ENCODE measurements at regions not wholly inside any gene's neighbourhood (a gene's known extent, or its start where the extent isn't known, plus 50 kb on each side); places are given as distances from the start of the nearest gene placed in this dataset.

GRCh38 chr2:236835307-236836024, 250.2 kb upstream of the COPS8 start:
- TF ChIP-seq TAF1 (IDR thresholded peaks at IDR 0.05; ENCODE audit: low read depth) = no peak
- no peak for TF ChIP-seq FOXM1 (IDR thresholded peaks at IDR 0.05; ENCODE audit: borderline replicate concordance, low read depth)
- TF ChIP-seq ZBTB7A (IDR thresholded peaks at IDR 0.05; ENCODE audit: low read depth) = no peak
- TF ChIP-seq YY1 (IDR thresholded peaks at IDR 0.05; ENCODE audit: low read depth) = no peak
- TF ChIP-seq, protein P1, sequence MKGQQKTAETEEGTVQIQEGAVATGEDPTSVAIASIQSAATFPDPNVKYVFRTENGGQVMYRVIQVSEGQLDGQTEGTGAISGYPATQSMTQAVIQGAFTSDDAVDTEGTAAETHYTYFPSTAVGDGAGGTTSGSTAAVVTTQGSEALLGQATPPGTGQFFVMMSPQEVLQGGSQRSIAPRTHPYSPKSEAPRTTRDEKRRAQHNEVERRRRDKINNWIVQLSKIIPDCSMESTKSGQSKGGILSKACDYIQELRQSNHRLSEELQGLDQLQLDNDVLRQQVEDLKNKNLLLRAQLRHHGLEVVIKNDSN (IDR thresholded peaks at IDR 0.05) = no peak
- TF ChIP-seq, protein P2, sequence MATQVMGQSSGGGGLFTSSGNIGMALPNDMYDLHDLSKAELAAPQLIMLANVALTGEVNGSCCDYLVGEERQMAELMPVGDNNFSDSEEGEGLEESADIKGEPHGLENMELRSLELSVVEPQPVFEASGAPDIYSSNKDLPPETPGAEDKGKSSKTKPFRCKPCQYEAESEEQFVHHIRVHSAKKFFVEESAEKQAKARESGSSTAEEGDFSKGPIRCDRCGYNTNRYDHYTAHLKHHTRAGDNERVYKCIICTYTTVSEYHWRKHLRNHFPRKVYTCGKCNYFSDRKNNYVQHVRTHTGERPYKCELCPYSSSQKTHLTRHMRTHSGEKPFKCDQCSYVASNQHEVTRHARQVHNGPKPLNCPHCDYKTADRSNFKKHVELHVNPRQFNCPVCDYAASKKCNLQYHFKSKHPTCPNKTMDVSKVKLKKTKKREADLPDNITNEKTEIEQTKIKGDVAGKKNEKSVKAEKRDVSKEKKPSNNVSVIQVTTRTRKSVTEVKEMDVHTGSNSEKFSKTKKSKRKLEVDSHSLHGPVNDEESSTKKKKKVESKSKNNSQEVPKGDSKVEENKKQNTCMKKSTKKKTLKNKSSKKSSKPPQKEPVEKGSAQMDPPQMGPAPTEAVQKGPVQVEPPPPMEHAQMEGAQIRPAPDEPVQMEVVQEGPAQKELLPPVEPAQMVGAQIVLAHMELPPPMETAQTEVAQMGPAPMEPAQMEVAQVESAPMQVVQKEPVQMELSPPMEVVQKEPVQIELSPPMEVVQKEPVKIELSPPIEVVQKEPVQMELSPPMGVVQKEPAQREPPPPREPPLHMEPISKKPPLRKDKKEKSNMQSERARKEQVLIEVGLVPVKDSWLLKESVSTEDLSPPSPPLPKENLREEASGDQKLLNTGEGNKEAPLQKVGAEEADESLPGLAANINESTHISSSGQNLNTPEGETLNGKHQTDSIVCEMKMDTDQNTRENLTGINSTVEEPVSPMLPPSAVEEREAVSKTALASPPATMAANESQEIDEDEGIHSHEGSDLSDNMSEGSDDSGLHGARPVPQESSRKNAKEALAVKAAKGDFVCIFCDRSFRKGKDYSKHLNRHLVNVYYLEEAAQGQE (IDR thresholded peaks at IDR 0.05; ENCODE audit: low read depth) = no peak
- TF ChIP-seq CEBPB (IDR thresholded peaks at IDR 0.05) = no peak
- no peak for TF ChIP-seq EP300 (IDR thresholded peaks at IDR 0.05; ENCODE audit: borderline replicate concordance)
- TF ChIP-seq MAX (IDR thresholded peaks at IDR 0.05) = no peak
- TF ChIP-seq TEAD4 (IDR thresholded peaks at IDR 0.05) = no peak
- TF ChIP-seq EGR1 (IDR thresholded peaks at IDR 0.05) = no peak
- no peak for TF ChIP-seq TCF12 (IDR thresholded peaks at IDR 0.05; ENCODE audit: low read depth)
- no peak for TF ChIP-seq RAD21 (IDR thresholded peaks at IDR 0.05; ENCODE audit: low read depth)
- TF ChIP-seq CREB1 (IDR thresholded peaks at IDR 0.05; ENCODE audit: low read depth) = no peak
- no peak for TF ChIP-seq NFIC (IDR thresholded peaks at IDR 0.05)

- TF ChIP-seq TAF1 (IDR thresholded peaks at IDR 0.05; ENCODE audit: low read depth) = no peak
- TF ChIP-seq, protein P2 (IDR thresholded peaks at IDR 0.05; ENCODE audit: low read depth) = no peak
- TF ChIP-seq FOXM1 (IDR thresholded peaks at IDR 0.05; ENCODE audit: borderline replicate concordance, low read depth) = no peak
- TF ChIP-seq, protein P1 (IDR thresholded peaks at IDR 0.05) = no peak
- TF ChIP-seq CEBPB (IDR thresholded peaks at IDR 0.05) = no peak
- no peak for TF ChIP-seq ZBTB7A (IDR thresholded peaks at IDR 0.05; ENCODE audit: low read depth)
- no peak for TF ChIP-seq EP300 (IDR thresholded peaks at IDR 0.05; ENCODE audit: borderline replicate concordance)
- no peak for TF ChIP-seq EGR1 (IDR thresholded peaks at IDR 0.05)
- TF ChIP-seq TCF12 (IDR thresholded peaks at IDR 0.05; ENCODE audit: low read depth) = no peak
- TF ChIP-seq CREB1 (IDR thresholded peaks at IDR 0.05; ENCODE audit: low read depth) = no peak
- no peak for TF ChIP-seq MAX (IDR thresholded peaks at IDR 0.05)
- TF ChIP-seq TEAD4 (IDR thresholded peaks at IDR 0.05) = no peak
- TF ChIP-seq RAD21 (IDR thresholded peaks at IDR 0.05; ENCODE audit: low read depth) = no peak
- no peak for TF ChIP-seq NFIC (IDR thresholded peaks at IDR 0.05)
- TF ChIP-seq YY1 (IDR thresholded peaks at IDR 0.05; ENCODE audit: low read depth) = no peak
These were observed 245.5 kb upstream of the COPS8 start for GRCh38 chr2:236840215-236840614.

DNA sequence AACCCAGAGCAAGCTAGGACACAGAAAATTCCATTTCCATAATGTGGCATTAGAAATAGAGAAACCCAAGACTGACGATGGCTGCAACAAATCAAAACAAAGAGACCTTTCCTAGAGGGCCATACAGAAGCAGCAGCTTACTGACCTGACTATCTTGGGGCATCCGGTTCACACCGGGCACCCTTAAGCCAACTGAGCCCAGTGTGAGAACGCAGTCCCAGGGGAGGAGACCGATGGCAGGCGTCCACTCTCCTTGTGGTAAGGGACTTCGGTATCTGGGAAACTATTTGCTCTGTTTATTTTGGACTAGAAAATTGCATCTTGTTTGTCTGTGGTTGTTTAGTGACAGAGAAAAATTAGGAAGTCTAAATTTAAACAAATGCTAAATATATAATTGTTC, 244.8 kb upstream of the COPS8 start:
- TF ChIP-seq EGR1 (IDR thresholded peaks at IDR 0.05) (no peak), FOXM1 (IDR thresholded peaks at IDR 0.05; ENCODE audit: borderline replicate concordance, low read depth) (no peak)

- TF ChIP-seq YY1 (IDR thresholded peaks at IDR 0.05; ENCODE audit: low read depth) = no peak
These were observed 244.3 kb upstream of the COPS8 start for GRCh38 chr2:236841389-236841788.

- TF ChIP-seq, protein P1 (IDR thresholded peaks at IDR 0.05) = no peak
- no peak for TF ChIP-seq CREB1 (IDR thresholded peaks at IDR 0.05; ENCODE audit: low read depth)
- TF ChIP-seq YY1 (IDR thresholded peaks at IDR 0.05; ENCODE audit: low read depth) = no peak
- no peak for TF ChIP-seq EGR1 (IDR thresholded peaks at IDR 0.05)
- TF ChIP-seq TEAD4 (IDR thresholded peaks at IDR 0.05) = no peak
- TF ChIP-seq, protein P2 (IDR thresholded peaks at IDR 0.05; ENCODE audit: low read depth) = no peak
- no peak for TF ChIP-seq NFIC (IDR thresholded peaks at IDR 0.05)
- no peak for TF ChIP-seq TCF12 (IDR thresholded peaks at IDR 0.05; ENCODE audit: low read depth)
- no peak for TF ChIP-seq MAX (IDR thresholded peaks at IDR 0.05)
- TF ChIP-seq EP300 (IDR thresholded peaks at IDR 0.05; ENCODE audit: borderline replicate concordance) = no peak
- TF ChIP-seq TAF1 (IDR thresholded peaks at IDR 0.05; ENCODE audit: low read depth) = no peak
- no peak for TF ChIP-seq FOXM1 (IDR thresholded peaks at IDR 0.05; ENCODE audit: borderline replicate concordance, low read depth)
- no peak for TF ChIP-seq RAD21 (IDR thresholded peaks at IDR 0.05; ENCODE audit: low read depth)
- no peak for TF ChIP-seq ZBTB7A (IDR thresholded peaks at IDR 0.05; ENCODE audit: low read depth)
- no peak for TF ChIP-seq CEBPB (IDR thresholded peaks at IDR 0.05)
These were observed 242.3 kb upstream of the COPS8 start for GRCh38 chr2:236843161-236843968.

All from Ishikawa (cell line).